Esophagus muscularis mucosa (tissue), 3 donors: ENCODE measurements at regions not wholly inside any gene's neighbourhood (a gene's known extent, or its start where the extent isn't known, plus 50 kb on each side); places are given as distances from the start of the nearest gene placed in this dataset.

Source experiments
- POLR2A ChIP-seq: fragments of 450-650 bp; IDR thresholded peaks from one replicate; pipeline ENCODE4 v1.6.1; 2017; ENCODE audit warnings: antibody characterized with exemption, moderate library complexity, mild to moderate bottlenecking, low read depth
- POLR2AphosphoS5 ChIP-seq, 2 donors: sonication (generic); formaldehyde crosslinking; IDR thresholded peaks; one replicate each; pipeline ENCODE4 v1.6.1; 2017; ENCODE audit warnings: antibody characterized with exemption in 2 of 2
- TF ChIP-seq, protein P1 (sequence below), 3 experiments: fragments of 200-600 bp in 2 of 3; fragments of 450-650 bp in 1 of 3; sonication (generic) in 2 of 3; IDR thresholded peaks; one replicate each; pipeline ENCODE4 v1.5.1; 2017 to 2019; ENCODE audit warnings: antibody characterized with exemption in 3 of 3, mild to moderate bottlenecking in 2 of 3, moderate library complexity in 1 of 3

DNA sequence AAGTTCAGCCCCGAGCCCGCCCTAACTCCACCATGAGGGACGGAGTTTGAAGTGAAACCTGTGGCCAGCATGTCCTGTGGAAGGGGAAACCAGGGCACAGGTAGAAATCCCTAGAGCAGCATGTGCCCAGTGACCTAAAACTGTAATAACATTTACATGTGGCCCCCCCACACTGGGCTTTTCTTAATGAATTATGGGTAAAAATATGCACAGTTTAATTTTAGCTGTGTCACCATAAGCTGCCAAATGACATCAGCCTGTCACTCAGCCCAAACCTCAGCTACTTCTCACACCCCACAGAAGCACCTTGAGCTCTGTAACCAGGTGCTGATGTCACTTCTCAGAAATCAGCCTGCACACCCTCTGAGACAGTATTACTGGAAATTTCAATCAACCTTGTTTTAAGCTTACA, 50.0 kb upstream of the SLC19A1 start:
- TF ChIP-seq, protein P1, sequence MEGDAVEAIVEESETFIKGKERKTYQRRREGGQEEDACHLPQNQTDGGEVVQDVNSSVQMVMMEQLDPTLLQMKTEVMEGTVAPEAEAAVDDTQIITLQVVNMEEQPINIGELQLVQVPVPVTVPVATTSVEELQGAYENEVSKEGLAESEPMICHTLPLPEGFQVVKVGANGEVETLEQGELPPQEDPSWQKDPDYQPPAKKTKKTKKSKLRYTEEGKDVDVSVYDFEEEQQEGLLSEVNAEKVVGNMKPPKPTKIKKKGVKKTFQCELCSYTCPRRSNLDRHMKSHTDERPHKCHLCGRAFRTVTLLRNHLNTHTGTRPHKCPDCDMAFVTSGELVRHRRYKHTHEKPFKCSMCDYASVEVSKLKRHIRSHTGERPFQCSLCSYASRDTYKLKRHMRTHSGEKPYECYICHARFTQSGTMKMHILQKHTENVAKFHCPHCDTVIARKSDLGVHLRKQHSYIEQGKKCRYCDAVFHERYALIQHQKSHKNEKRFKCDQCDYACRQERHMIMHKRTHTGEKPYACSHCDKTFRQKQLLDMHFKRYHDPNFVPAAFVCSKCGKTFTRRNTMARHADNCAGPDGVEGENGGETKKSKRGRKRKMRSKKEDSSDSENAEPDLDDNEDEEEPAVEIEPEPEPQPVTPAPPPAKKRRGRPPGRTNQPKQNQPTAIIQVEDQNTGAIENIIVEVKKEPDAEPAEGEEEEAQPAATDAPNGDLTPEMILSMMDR (IDR thresholded peaks at IDR 0.05): no peak
- TF ChIP-seq POLR2AphosphoS5 (IDR thresholded peaks at IDR 0.05): no peak
- no peak for TF ChIP-seq POLR2A
